ENCODE measurements at regions not wholly inside any gene's neighbourhood (a gene's known extent, or its start where the extent isn't known, plus 50 kb on each side); places are given as distances from the start of the nearest gene placed in this dataset.
"Not testable (repeated sequence)": the region's sequence is repeated elsewhere in the genome, so short reads cannot be mapped to it uniquely, and the experiment has no call there.

DNA sequence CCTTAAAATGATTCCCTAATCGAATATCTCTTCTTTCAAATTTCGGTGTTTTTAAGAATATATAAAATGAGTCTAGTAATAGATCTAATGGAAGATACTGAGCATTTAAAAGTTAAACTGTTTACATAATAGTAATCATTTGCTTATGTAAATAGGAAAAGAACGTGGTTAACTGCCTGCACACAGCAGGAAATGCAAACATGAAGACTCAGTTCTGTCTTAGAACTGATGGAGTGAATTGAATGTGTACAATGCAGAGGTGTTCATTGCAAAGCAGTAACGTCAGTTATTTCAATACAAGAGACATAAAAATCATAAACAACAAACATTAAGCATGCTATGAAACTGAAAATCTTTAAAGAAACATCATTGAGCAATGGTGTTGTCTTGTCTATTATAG lies 359.4 kb upstream of the ADAMTS5 start:
- Histone ChIP-seq H3K9me3 (no peaks in the 10 kb centered on the region), H3K36me3 (no peaks in the 10 kb centered on the region), H3K27me3 (no peaks in the 10 kb centered on the region), H3K4me1 (no peaks in the 10 kb centered on the region), H3K27ac (no peak overlapping the region), H3K4me3 (no peak overlapping the region)
- 20 to 28% (median 27%) methylated on average over 4 of the region's 4 CpGs for WGBS, 5 donors
- intact Hi-C loops (cut with DNase I; ENCODE audit: low total_unique reads), result no loop called here
- no peak for DNase-seq
- TF ChIP-seq, protein P1, sequence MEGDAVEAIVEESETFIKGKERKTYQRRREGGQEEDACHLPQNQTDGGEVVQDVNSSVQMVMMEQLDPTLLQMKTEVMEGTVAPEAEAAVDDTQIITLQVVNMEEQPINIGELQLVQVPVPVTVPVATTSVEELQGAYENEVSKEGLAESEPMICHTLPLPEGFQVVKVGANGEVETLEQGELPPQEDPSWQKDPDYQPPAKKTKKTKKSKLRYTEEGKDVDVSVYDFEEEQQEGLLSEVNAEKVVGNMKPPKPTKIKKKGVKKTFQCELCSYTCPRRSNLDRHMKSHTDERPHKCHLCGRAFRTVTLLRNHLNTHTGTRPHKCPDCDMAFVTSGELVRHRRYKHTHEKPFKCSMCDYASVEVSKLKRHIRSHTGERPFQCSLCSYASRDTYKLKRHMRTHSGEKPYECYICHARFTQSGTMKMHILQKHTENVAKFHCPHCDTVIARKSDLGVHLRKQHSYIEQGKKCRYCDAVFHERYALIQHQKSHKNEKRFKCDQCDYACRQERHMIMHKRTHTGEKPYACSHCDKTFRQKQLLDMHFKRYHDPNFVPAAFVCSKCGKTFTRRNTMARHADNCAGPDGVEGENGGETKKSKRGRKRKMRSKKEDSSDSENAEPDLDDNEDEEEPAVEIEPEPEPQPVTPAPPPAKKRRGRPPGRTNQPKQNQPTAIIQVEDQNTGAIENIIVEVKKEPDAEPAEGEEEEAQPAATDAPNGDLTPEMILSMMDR (IDR thresholded peaks at IDR 0.05), result no peak
- TF ChIP-seq EP300 (IDR thresholded peaks at IDR 0.05) (no peak), POLR2AphosphoS5 (IDR thresholded peaks at IDR 0.05) (no peak), POLR2A (IDR thresholded peaks at IDR 0.05) (no peak)

DNA sequence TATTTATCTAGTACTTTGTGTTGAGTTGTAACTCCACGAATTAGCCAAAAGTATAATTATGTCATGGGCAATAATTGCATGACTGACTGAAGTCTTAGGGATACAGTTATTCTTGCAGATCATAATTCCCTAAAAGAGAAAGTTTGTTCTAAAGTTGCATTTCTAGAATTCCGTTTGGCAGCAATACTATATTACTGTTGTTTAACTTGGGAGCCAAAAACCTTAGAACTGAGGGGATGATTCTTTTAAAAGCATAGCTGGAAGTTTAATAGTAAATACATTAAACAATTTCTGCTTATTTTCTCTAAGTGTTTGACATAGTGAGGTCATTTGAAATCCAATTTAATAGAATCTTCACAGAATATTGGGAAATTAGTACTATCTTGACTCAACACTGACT lies 356.4 kb upstream of the ADAMTS5 start:
- Histone ChIP-seq H3K4me1 (no peaks in the 10 kb centered on the region), H3K27ac (no peak overlapping the region), H3K36me3 (no peaks in the 10 kb centered on the region), H3K4me3 (no peak overlapping the region), H3K27me3 (no peaks in the 10 kb centered on the region), H3K9me3 (no peaks in the 10 kb centered on the region)
- WGBS, 5 donors, result 61 to 78% (median 66%) methylated on average over 2 of the region's 2 CpGs
- DNase-seq, result no peak
- intact Hi-C loops (cut with DNase I; ENCODE audit: low total_unique reads), result no loop called here
- TF ChIP-seq POLR2A (IDR thresholded peaks at IDR 0.05), result no peak
- TF ChIP-seq EP300 (IDR thresholded peaks at IDR 0.05), result no peak
- TF ChIP-seq, protein P1 (IDR thresholded peaks at IDR 0.05), result no peak
- no peak for TF ChIP-seq POLR2AphosphoS5 (IDR thresholded peaks at IDR 0.05)

DNA sequence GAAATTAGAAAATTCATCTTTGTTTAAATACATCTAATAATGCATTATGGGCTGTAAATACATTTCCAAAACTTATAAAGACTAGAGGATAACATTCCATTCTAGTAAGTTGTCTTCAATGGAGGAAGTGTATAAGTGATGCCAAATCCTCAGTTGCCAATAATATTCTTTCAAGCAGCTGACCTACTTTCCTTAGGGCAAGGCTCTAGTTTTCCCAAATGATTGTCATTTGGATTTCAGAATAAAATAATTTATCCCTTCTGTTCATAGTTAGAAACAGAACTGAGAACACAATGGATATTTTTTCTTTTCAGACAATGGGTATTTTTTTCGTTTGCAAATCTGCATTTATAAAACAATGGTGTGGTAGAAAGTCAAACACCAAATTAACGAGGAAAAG lies 354.9 kb upstream of the ADAMTS5 start:
- no peaks in the 10 kb centered on the region for H3K9me3 ChIP-seq
- no peak for DNase-seq
- H3K27me3 ChIP-seq, result no peaks in the 10 kb centered on the region
- intact Hi-C loops (cut with DNase I; ENCODE audit: low total_unique reads), result no loop called here
- H3K27ac ChIP-seq, result no peak overlapping the region
- WGBS, 5 donors, result 83 to 89% (median 85%) methylated on average over 2 of the region's 2 CpGs
- TF ChIP-seq EP300 (IDR thresholded peaks at IDR 0.05) (no peak), POLR2A (IDR thresholded peaks at IDR 0.05) (no peak), POLR2AphosphoS5 (IDR thresholded peaks at IDR 0.05) (no peak)
- TF ChIP-seq, protein P1 (IDR thresholded peaks at IDR 0.05), result no peak
- no peaks in the 10 kb centered on the region for H3K4me1 ChIP-seq
- H3K36me3 ChIP-seq, result no peaks in the 10 kb centered on the region
- no peak overlapping the region for H3K4me3 ChIP-seq

DNA sequence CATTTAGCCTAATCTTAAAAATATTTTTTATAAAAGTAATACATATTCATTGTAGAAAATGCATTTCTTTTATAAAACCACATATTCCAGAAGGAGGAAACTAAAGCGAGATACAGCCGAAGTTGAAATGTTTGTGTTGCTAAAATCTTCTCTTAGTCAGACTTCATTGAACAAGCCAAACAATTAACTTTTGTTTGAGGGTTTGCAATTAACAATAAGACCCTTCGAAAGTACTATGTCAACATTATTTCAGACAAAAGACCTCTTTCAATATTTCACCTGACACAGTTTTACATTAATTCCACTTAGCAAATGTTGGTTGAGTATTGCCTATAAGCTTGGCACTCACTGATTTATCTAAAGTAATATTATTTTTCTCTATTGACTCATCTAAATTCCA lies 354.0 kb upstream of the ADAMTS5 start:
- no peaks in the 10 kb centered on the region for H3K36me3 ChIP-seq
- DNase-seq, result no peak
- WGBS, 5 donors, result 34 to 60% (median 49%) methylated on average over 3 of the region's 3 CpGs
- H3K4me3 ChIP-seq, result no peak overlapping the region
- H3K9me3 ChIP-seq, result no peaks in the 10 kb centered on the region
- intact Hi-C loops (cut with DNase I; ENCODE audit: low total_unique reads), result no loop called here
- H3K4me1 ChIP-seq, result no peaks in the 10 kb centered on the region
- H3K27ac ChIP-seq, result no peak overlapping the region
- TF ChIP-seq EP300 (IDR thresholded peaks at IDR 0.05), result no peak
- TF ChIP-seq, protein P1 (IDR thresholded peaks at IDR 0.05), result no peak
- no peak for TF ChIP-seq POLR2AphosphoS5 (IDR thresholded peaks at IDR 0.05)
- no peak for TF ChIP-seq POLR2A (IDR thresholded peaks at IDR 0.05)
- H3K27me3 ChIP-seq, result no peaks in the 10 kb centered on the region

DNA sequence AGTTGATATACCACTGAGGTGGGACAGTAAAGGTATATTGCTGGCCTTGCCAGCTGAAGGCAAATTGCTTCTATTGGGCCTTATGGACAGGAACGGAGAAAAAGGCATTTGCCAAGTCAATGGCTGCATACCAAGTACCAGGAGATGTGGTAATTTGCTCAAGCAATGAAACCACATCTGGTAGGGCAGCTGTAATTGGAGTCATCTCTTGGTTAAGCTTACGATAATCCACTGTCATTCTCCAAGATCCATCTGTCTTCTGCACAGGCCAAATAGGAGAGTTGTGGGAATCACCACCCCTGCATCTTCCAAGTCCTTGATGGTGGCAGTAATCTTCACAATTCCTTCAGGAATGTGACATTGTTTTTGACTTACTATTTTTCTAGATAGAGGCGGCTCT lies 350.7 kb upstream of the ADAMTS5 start:
- H3K27ac ChIP-seq; DNase-seq; H3K9me3 ChIP-seq; H3K4me1 ChIP-seq; intact Hi-C loops (cut with DNase I; ENCODE audit: low total_unique reads); H3K27me3 ChIP-seq; H3K4me3 ChIP-seq; H3K36me3 ChIP-seq: not testable (repeated sequence)
- WGBS, 5 donors, result 78 to 91% (median 86%) methylated on average over 3 of the region's 3 CpGs
